ENCODE measurements at regions not wholly inside any gene's neighbourhood (a gene's known extent, or its start where the extent isn't known, plus 50 kb on each side); places are given as distances from the start of the nearest gene placed in this dataset.
A peak's percentile ranks its signal among the peaks of the same experiment; 100 is the strongest.

- no peak overlapping the region for H3K4me3 ChIP-seq
- no peaks in the 10 kb centered on the region for H3K4me1 ChIP-seq (ENCODE audit: low read depth)
- intact Hi-C loops (cut with DNase I, micrococcal nuclease), result no loop called here
- DNase-seq, result no peak
- no peaks in the 10 kb centered on the region for H3K36me3 ChIP-seq (ENCODE audit: low read depth)
- no peak for TF ChIP-seq CTCF (IDR thresholded peaks at IDR 0.05)
- ATAC-seq, result no peak
- no peaks in the 10 kb centered on the region for H3K9me3 ChIP-seq
Measured at GRCh38 chr9:130779153-130779855, 55.8 kb upstream of the ABL1 start.

- no peak for DNase-seq
- no peaks in the 10 kb centered on the region for H3K4me1 ChIP-seq (ENCODE audit: low read depth)
Measured at GRCh38 chr9:130780415-130780814, 54.6 kb upstream of the ABL1 start.

GRCh38 chr9:130780865-130781504 is 54.1 kb upstream of the ABL1 start:
- H3K4me3 ChIP-seq, result no peak overlapping the region

More at GRCh38 chr9:130780415-130780814, 54.6 kb upstream of the ABL1 start:
- intact Hi-C loops (cut with DNase I, micrococcal nuclease), result loop anchor here in 1 of 2 donors (5.0 kb wide), 1 partner anchor 67 kb away; no protein-coding TSS in a partner anchor
- no peak overlapping the region for H3K4me3 ChIP-seq
- no peak for ATAC-seq
- no peak for TF ChIP-seq CTCF (IDR thresholded peaks at IDR 0.05)
- H3K9me3 ChIP-seq, result no peaks in the 10 kb centered on the region
- no peaks in the 10 kb centered on the region for H3K36me3 ChIP-seq (ENCODE audit: low read depth)

GRCh38 chr9:130781569-130781968 is 53.5 kb upstream of the ABL1 start:
- Histone ChIP-seq H3K9me3 (no peaks in the 10 kb centered on the region), H3K4me1 (ENCODE audit: low read depth) (no peaks in the 10 kb centered on the region), H3K4me3 (no peak overlapping the region), H3K36me3 (ENCODE audit: low read depth) (no peaks in the 10 kb centered on the region)
- no peak for TF ChIP-seq CTCF (IDR thresholded peaks at IDR 0.05)
- ATAC-seq (no peak), DNase-seq (no peak)
- intact Hi-C loops (cut with DNase I, micrococcal nuclease), result loop anchor here in 1 of 2 donors (5.0 kb wide), 1 partner anchor 66 kb away; no protein-coding TSS in a partner anchor

More at GRCh38 chr9:130780865-130781504, 54.1 kb upstream of the ABL1 start:
- no peak for TF ChIP-seq CTCF (IDR thresholded peaks at IDR 0.05)
- H3K4me1 ChIP-seq (ENCODE audit: low read depth), result no peaks in the 10 kb centered on the region
- intact Hi-C loops (cut with DNase I, micrococcal nuclease), result loop anchor here in 1 of 2 donors (5.0 kb wide), 1 partner anchor 66 kb away; no protein-coding TSS in a partner anchor
- no peaks in the 10 kb centered on the region for H3K9me3 ChIP-seq
- H3K36me3 ChIP-seq (ENCODE audit: low read depth), result no peaks in the 10 kb centered on the region
- peak in 1 of 3 donors; percentile 44 for DNase-seq
- ATAC-seq, result peak; percentile 70

- Histone ChIP-seq H3K36me3 (ENCODE audit: low read depth) (no peaks in the 10 kb centered on the region), H3K9me3 (no peaks in the 10 kb centered on the region), H3K4me3 (no peak overlapping the region), H3K4me1 (ENCODE audit: low read depth) (no peaks in the 10 kb centered on the region)
- no peak for DNase-seq
- no peak for ATAC-seq
- no peak for TF ChIP-seq CTCF (IDR thresholded peaks at IDR 0.05)
- intact Hi-C loops (cut with DNase I, micrococcal nuclease), result loop anchor here in 1 of 2 donors (5.0 kb wide), 1 partner anchor 64 kb away; no protein-coding TSS in a partner anchor
Measured at GRCh38 chr9:130782886-130783530, 52.0 kb upstream of the ABL1 start.
